HEK293T (cell line): ENCODE measurements at regions not wholly inside any gene's neighbourhood (a gene's known extent, or its start where the extent isn't known, plus 50 kb on each side); places are given as distances from the start of the nearest gene placed in this dataset.

Source experiments
- CTCF ChIA-PET: fragments of 350-600 bp; formaldehyde crosslinking; extraction: SDS; loops from one replicate; lab custom pipeline; 2021; ENCODE audit warnings: antibody characterized with exemption, inconsistent platforms; lab: Yijun Ruan, JAX
- POLR2A ChIA-PET: fragments of 350-600 bp; formaldehyde crosslinking; extraction: SDS; loops from one replicate; lab custom pipeline; 2020; ENCODE audit warnings: antibody characterized with exemption, inconsistent platforms; lab: Yijun Ruan, JAX
- DNase-seq: peaks from one replicate; pipeline ENCODE4 v3.0.0; 2012; ENCODE audit warnings: mixed read lengths; ENCODE audit errors: extremely low spot score
- ARNT ChIP-seq: fragments of 450-650 bp; IDR thresholded peaks from 2 replicates; pipeline ENCODE4 v1.6.1; 2017; ENCODE audit warnings: mild to moderate bottlenecking
- BHLHE40 ChIP-seq: fragments of 450-650 bp; IDR thresholded peaks from 2 replicates; pipeline ENCODE4 v1.6.1; 2016; ENCODE audit warnings: mild to moderate bottlenecking, moderate library complexity, borderline replicate concordance
- CTBP1 ChIP-seq: fragments of 450-650 bp; IDR thresholded peaks from 2 replicates; pipeline ENCODE4 v1.6.1; 2016; ENCODE audit warnings: borderline replicate concordance
- ELF4 ChIP-seq: fragments of 450-650 bp; IDR thresholded peaks from 2 replicates; pipeline ENCODE4 v1.6.1; 2017; ENCODE audit warnings: antibody characterized with exemption
- FOXA1 ChIP-seq: fragments of 450-650 bp; IDR thresholded peaks from 2 replicates; pipeline ENCODE4 v1.6.1; 2016; ENCODE audit warnings: mild to moderate bottlenecking
- FOXK2 ChIP-seq: fragments of 450-650 bp; IDR thresholded peaks from 2 replicates; pipeline ENCODE4 v1.6.1; 2016; ENCODE audit warnings: mild to moderate bottlenecking
- FOXM1 ChIP-seq: fragments of 450-650 bp; IDR thresholded peaks from 2 replicates; pipeline ENCODE4 v1.6.1; 2017; ENCODE audit warnings: mild to moderate bottlenecking, borderline replicate concordance
- HDGF ChIP-seq: fragments of 450-650 bp; IDR thresholded peaks from 2 replicates; pipeline ENCODE4 v1.6.1; 2017; ENCODE audit warnings: antibody characterized with exemption, borderline replicate concordance
- L3MBTL2 ChIP-seq: fragments of 450-650 bp; conservative IDR thresholded peaks from 2 replicates; pipeline ENCODE4 v1.6.1; 2016; ENCODE audit warnings: mild to moderate bottlenecking
- LEF1 ChIP-seq: fragments of 450-650 bp; IDR thresholded peaks from 2 replicates; pipeline ENCODE4 v1.6.1; 2017; ENCODE audit warnings: mild to moderate bottlenecking, borderline replicate concordance
- NFRKB ChIP-seq: fragments of 450-650 bp; IDR thresholded peaks from 2 replicates; pipeline ENCODE4 v1.6.1; 2016; ENCODE audit warnings: mild to moderate bottlenecking, moderate library complexity
- PKNOX1 ChIP-seq: fragments of 450-650 bp; IDR thresholded peaks from 2 replicates; pipeline ENCODE4 v1.6.1; 2016
- SP1 ChIP-seq: fragments of 450-650 bp; IDR thresholded peaks from 2 replicates; pipeline ENCODE4 v1.6.1; 2017
- SUZ12 ChIP-seq: fragments of 450-650 bp; IDR thresholded peaks from 2 replicates; pipeline ENCODE4 v1.6.1; 2016; ENCODE audit warnings: mild to moderate bottlenecking
- TARDBP ChIP-seq: fragments of 450-650 bp; IDR thresholded peaks from 2 replicates; pipeline ENCODE4 v1.6.1; 2016
- ZNF384 ChIP-seq: fragments of 450-650 bp; IDR thresholded peaks from 2 replicates; pipeline ENCODE4 v1.6.1; 2016

DNA sequence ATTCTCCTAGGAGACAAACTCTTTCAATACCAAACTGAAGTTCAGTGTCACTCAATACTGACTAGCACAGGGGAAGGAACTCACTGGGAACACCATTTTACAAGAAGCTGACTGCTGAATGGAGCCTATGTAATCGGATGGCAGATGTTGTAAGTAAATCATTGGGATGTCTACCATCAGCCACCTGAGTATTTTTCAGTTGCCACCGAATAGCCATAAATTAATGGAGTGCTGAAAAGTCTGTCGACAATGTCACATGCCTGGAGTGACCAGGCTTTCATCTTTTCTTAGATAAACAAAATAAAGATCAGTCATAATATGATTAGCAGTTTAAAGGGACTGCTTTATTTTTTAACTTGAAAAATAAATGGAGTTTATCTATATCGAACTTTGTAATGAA, 145.9 kb upstream of the SEMA3E start:
- peak; percentile 90 for TF ChIP-seq CTBP1
- TF ChIP-seq PKNOX1, result peak; percentile 96
- peak; percentile 100 for TF ChIP-seq LEF1
- no peak for TF ChIP-seq NFRKB
- TF ChIP-seq TARDBP, result 0 out of 2 replicates have a peak, but pooled peaks have one; percentile 26
- ChIA-PET POLR2A (no interaction called here), CTCF (no interaction called here)
- peak; percentile 35 for DNase-seq

- DNase-seq, result no peak
- CTCF ChIA-PET, result no interaction called here
- POLR2A ChIA-PET, result no interaction called here
- no peak for TF ChIP-seq NFRKB
- no peak for TF ChIP-seq ELF4
- TF ChIP-seq TARDBP, result no peak
- TF ChIP-seq SP1, result no peak
- no peak for TF ChIP-seq SUZ12
- TF ChIP-seq PKNOX1, result no peak
- TF ChIP-seq HDGF, result no peak
- no peak for TF ChIP-seq FOXA1
- TF ChIP-seq FOXK2, result no peak
- no peak for TF ChIP-seq BHLHE40
- TF ChIP-seq ZNF384, result no peak
- no peak for TF ChIP-seq ARNT
- TF ChIP-seq L3MBTL2, result no peak
- TF ChIP-seq FOXM1, result no peak
- no peak for TF ChIP-seq CTBP1
- no peak for TF ChIP-seq LEF1
These were observed 144.6 kb upstream of the SEMA3E start for GRCh38 chr7:83793558-83793957.

- ChIA-PET POLR2A (no interaction called here), CTCF (interaction anchor here (0.6 kb wide), 1 partner anchor 424 kb away, joined by 3 read pairs; no protein-coding TSS in a partner anchor)
These were observed 142.8 kb upstream of the SEMA3E start for GRCh38 chr7:83791737-83792136.

GRCh38 chr7:83786858-83787257, 137.9 kb upstream of the SEMA3E start:
- no peak for TF ChIP-seq ELF4
- no peak for TF ChIP-seq L3MBTL2
- no peak for TF ChIP-seq ARNT
- TF ChIP-seq NFRKB, result no peak
- TF ChIP-seq LEF1, result no peak
- TF ChIP-seq SUZ12, result no peak
- no peak for TF ChIP-seq TARDBP
- TF ChIP-seq FOXA1, result no peak
- no peak for TF ChIP-seq PKNOX1
- TF ChIP-seq HDGF, result no peak
- POLR2A ChIA-PET, result no interaction called here
- no peak for DNase-seq
- CTCF ChIA-PET, result no interaction called here

More at GRCh38 chr7:83791737-83792136, 142.8 kb upstream of the SEMA3E start:
- DNase-seq, result no peak
- TF ChIP-seq TARDBP (no peak), HDGF (no peak), PKNOX1 (no peak), ARNT (no peak), SP1 (no peak), FOXK2 (no peak), BHLHE40 (no peak), FOXA1 (no peak), L3MBTL2 (no peak), CTBP1 (no peak), ELF4 (no peak)

- CTCF ChIA-PET, result no interaction called here
- POLR2A ChIA-PET, result no interaction called here
- DNase-seq, result no peak
- TF ChIP-seq ZNF384 (no peak), ARNT (no peak), NFRKB (no peak), HDGF (no peak), SP1 (no peak), TARDBP (no peak), FOXA1 (no peak), FOXK2 (no peak), L3MBTL2 (no peak), PKNOX1 (no peak)
These were observed 133.7 kb upstream of the SEMA3E start for GRCh38 chr7:83782628-83783027.

- TF ChIP-seq CTBP1, result no peak
- no peak for TF ChIP-seq FOXM1
- no peak for TF ChIP-seq LEF1
- no peak for TF ChIP-seq FOXA1
- TF ChIP-seq NFRKB, result no peak
- TF ChIP-seq ARNT, result no peak
- no peak for TF ChIP-seq HDGF
- TF ChIP-seq ELF4, result no peak
- no peak for TF ChIP-seq ZNF384
- no peak for TF ChIP-seq BHLHE40
- no peak for TF ChIP-seq FOXK2
- TF ChIP-seq TARDBP, result no peak
- POLR2A ChIA-PET, result no interaction called here
- CTCF ChIA-PET, result no interaction called here
- no peak for DNase-seq
These were observed 129.1 kb upstream of the SEMA3E start for GRCh38 chr7:83778073-83778443.
